GM18858 (cell line): ENCODE measurements at regions not wholly inside any gene's neighbourhood (a gene's known extent, or its start where the extent isn't known, plus 50 kb on each side); places are given as distances from the start of the nearest gene placed in this dataset.

ENCODE experiments used
- ATAC-seq: cut with Tn5 transposase; IDR thresholded peaks from one replicate; pipeline ENCODE4 v1.9.1; 2021; ENCODE audit not compliant: unreplicated experiment

DNA sequence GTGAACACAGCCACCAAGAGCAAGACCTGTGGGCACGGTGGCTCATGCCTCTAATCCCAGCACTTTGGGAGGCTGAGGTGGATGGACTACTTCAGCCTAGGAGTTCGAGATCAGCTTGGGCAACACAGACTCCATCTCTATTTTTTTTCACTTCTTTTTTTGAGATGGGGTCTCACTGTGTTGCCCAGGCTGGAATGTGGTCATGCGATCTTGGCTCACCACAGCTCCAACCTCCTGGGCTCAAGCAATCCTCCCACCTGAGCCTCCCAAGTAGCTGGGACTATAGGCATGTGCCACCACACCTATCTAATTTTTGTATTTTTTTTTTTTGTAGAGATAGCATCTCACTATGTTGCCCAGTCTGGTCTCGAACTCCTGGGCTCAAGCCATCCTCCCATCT, 54.4 kb upstream of the SPRED2 start:
- no peak for ATAC-seq

DNA sequence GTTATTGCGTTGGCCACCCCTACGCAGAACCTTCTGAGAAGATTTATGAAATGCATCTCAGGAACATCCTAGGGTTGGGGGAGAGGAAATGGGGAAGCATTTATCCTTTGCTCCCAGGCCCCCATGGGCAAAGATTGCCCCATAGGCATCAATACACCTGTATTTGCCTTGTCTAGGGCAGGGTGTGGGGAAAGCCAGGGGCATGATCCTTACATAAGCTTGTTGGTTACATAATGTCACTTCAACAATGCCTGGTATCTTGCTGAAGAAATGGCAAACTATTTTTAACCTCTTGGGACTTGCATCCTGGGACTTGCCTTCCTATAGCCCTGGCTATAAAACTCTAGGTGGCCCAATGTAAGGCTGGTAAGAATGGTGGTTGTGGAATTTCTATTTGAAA, 53.9 kb upstream of the SPRED2 start:
- no peak for ATAC-seq

DNA sequence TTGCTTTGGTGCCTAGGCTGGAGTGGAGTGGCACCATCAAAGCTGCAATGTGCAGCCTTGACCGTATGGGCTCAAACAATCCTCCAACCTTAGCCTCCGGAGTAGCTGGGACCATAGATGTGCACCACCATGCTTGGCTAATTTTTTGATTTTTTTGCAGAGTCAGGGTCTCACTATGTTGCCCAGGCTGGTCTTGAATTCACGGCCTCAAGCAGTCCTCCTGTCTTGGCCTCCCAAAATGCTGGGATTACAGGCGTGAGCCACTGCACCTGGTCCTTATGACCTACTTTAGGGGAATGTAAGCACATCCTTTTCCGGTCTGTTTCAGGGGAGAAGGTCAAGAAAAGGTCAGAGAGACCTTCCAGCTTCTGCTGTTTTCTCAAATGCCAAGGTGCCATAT, 53.4 kb upstream of the SPRED2 start:
- no peak for ATAC-seq

DNA sequence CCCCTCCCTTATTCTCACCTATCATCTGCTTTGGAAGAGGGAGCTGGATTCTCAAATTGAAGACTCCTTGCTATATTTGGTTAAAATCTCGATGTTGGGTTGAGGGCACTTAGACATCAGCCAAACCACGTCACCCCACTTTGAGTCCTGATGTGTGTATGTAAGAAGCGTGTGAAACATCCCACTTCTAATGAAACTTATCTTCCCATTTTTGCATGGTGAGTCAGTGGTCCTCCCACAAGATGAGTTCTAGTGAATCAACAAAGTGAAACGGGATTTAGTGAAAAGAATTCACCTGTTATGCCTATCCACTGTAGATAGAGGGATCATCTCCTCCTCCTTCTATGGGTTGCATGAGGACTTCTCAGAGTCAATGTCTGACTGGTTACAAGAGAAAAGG, 51.4 kb upstream of the SPRED2 start:
- no peak for ATAC-seq

DNA sequence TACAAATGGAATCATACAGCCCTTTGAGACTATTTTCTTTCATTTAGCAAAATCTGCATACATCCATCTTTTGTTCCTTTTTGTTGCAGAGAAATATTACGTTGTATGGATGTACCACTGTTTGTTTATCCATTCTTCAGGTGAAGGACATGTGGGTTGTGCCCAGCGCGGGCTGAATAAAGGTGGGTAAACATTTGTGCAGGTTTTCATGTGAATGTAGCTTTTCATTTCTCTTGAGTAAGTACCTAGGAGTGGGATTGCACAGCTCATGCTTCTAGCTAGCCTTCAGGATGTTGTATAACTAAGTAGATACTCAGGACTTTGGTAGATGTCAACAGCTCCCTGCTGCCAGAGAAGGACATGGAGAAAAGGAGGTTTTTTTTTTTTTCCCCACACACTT, 50.6 kb upstream of the SPRED2 start:
- no peak for ATAC-seq
